ENCODE measurements at regions not wholly inside any gene's neighbourhood (a gene's known extent, or its start where the extent isn't known, plus 50 kb on each side); places are given as distances from the start of the nearest gene placed in this dataset.

- Histone ChIP-seq H3K27me3 (ENCODE audit: control insufficient read depth, extremely low read depth, insufficient read depth, low read length) (no peaks in the 10 kb centered on the region), H3K9me3 (ENCODE audit: control insufficient read depth, low read depth, low read length) (no peaks in the 10 kb centered on the region), H3K4me2 (ENCODE audit: control insufficient read depth, extremely low read depth, insufficient read depth, low read depth, low read length) (no peak overlapping the region), H3K79me2 (ENCODE audit: control insufficient read depth, insufficient read depth, low read length) (no peaks in the 10 kb centered on the region), H3K4me3 (ENCODE audit: control insufficient read depth in 2 of 3, extremely low read depth in 1 of 3, insufficient read depth in 2 of 3, low read depth in 1 of 3, low read length in 3 of 3) (no peak overlapping the region), H3K36me3 (ENCODE audit: control insufficient read depth in 2 of 2, extremely low read depth in 1 of 2, insufficient read depth in 2 of 2, low read length in 2 of 2) (no peaks in the 10 kb centered on the region), H3K9me1 (ENCODE audit: control insufficient read depth, extremely low read depth, insufficient read depth, low read length) (no peaks in the 10 kb centered on the region), H3K9ac (ENCODE audit: control insufficient read depth, extremely low read depth, insufficient read depth, low read length) (no peak overlapping the region), H2AFZ (ENCODE audit: control insufficient read depth, low read length) (no peak overlapping the region), H4K20me1 (ENCODE audit: control insufficient read depth, extremely low read depth, insufficient read depth, low read length) (no peaks in the 10 kb centered on the region), H3K27ac (ENCODE audit: control insufficient read depth, insufficient read depth, low read length) (no peak overlapping the region), H3K4me1 (ENCODE audit: control insufficient read depth, extremely low read depth, insufficient read depth, low read length) (no peaks in the 10 kb centered on the region)
- dilution Hi-C loops (cut with MboI; ENCODE audit: extremely low pct_ligation_motif_present, low sequenced_read_pairs) = no loop called here
- no peak for TF ChIP-seq CTCF (optimal IDR thresholded peaks at IDR 0.05 in 1 of 3, IDR thresholded peaks at IDR 0.05 in 1 of 3, conservative IDR thresholded peaks at IDR 0.05 in 1 of 3; ENCODE audit: extremely low read depth in 1 of 3, insufficient read depth in 2 of 3, low read length in 3 of 3)
- TF ChIP-seq EZH2 (IDR thresholded peaks at IDR 0.05; ENCODE audit: low read length) = no peak
- DNase-seq (ENCODE audit: low read depth, low spot score) (no peak), FAIRE-seq (no peak)
Observed at GRCh38 chr12:97184127-97184773, 277.2 kb downstream of the NEDD1 start.

- Histone ChIP-seq H3K79me2 (ENCODE audit: control insufficient read depth, insufficient read depth, low read length) (no peaks in the 10 kb centered on the region), H3K4me1 (ENCODE audit: control insufficient read depth, extremely low read depth, insufficient read depth, low read length) (no peaks in the 10 kb centered on the region), H3K27me3 (ENCODE audit: control insufficient read depth, extremely low read depth, insufficient read depth, low read length) (no peaks in the 10 kb centered on the region), H3K9ac (ENCODE audit: control insufficient read depth, extremely low read depth, insufficient read depth, low read length) (no peak overlapping the region), H4K20me1 (ENCODE audit: control insufficient read depth, extremely low read depth, insufficient read depth, low read length) (no peaks in the 10 kb centered on the region), H3K36me3 (ENCODE audit: control insufficient read depth in 2 of 2, extremely low read depth in 1 of 2, insufficient read depth in 2 of 2, low read length in 2 of 2) (no peaks in the 10 kb centered on the region), H3K27ac (ENCODE audit: control insufficient read depth, insufficient read depth, low read length) (no peak overlapping the region), H2AFZ (ENCODE audit: control insufficient read depth, low read length) (no peak overlapping the region), H3K9me1 (ENCODE audit: control insufficient read depth, extremely low read depth, insufficient read depth, low read length) (no peaks in the 10 kb centered on the region), H3K4me2 (ENCODE audit: control insufficient read depth, extremely low read depth, insufficient read depth, low read depth, low read length) (no peak overlapping the region), H3K9me3 (ENCODE audit: control insufficient read depth, low read depth, low read length) (no peaks in the 10 kb centered on the region), H3K4me3 (ENCODE audit: control insufficient read depth in 2 of 3, extremely low read depth in 1 of 3, insufficient read depth in 2 of 3, low read depth in 1 of 3, low read length in 3 of 3) (no peak overlapping the region)
- dilution Hi-C loops (cut with MboI; ENCODE audit: extremely low pct_ligation_motif_present, low sequenced_read_pairs) = no loop called here
- no peak for TF ChIP-seq CTCF (optimal IDR thresholded peaks at IDR 0.05 in 1 of 3, IDR thresholded peaks at IDR 0.05 in 1 of 3, conservative IDR thresholded peaks at IDR 0.05 in 1 of 3; ENCODE audit: extremely low read depth in 1 of 3, insufficient read depth in 2 of 3, low read length in 3 of 3)
- no peak for TF ChIP-seq EZH2 (IDR thresholded peaks at IDR 0.05; ENCODE audit: low read length)
- no peak for DNase-seq (ENCODE audit: low read depth, low spot score)
- FAIRE-seq = no peak
Observed at GRCh38 chr12:97185567-97185966, 277.0 kb upstream of the RMST start.
